GM19463 (cell line): ENCODE measurements at regions not wholly inside any gene's neighbourhood (a gene's known extent, or its start where the extent isn't known, plus 50 kb on each side); places are given as distances from the start of the nearest gene placed in this dataset.
"Not testable (repeated sequence)": the region's sequence is repeated elsewhere in the genome, so short reads cannot be mapped to it uniquely, and the experiment has no call there.

ENCODE experiments used
- ATAC-seq: cut with Tn5 transposase; IDR thresholded peaks from one replicate; pipeline ENCODE4 v1.9.1; 2021; ENCODE audit warnings: mild to moderate bottlenecking, moderate library complexity; ENCODE audit not compliant: unreplicated experiment

- no peak for ATAC-seq
These were observed 63.3 kb downstream of the POU4F1 start for GRCh38 chr13:78540058-78540457.

GRCh38 chr13:78526044-78526443 lies 77.3 kb downstream of the POU4F1 start:
- not testable (repeated sequence) for ATAC-seq

- no peak for ATAC-seq
These were observed 78.4 kb downstream of the POU4F1 start for GRCh38 chr13:78524936-78525335.

GRCh38 chr13:78521091-78521490 lies 82.3 kb downstream of the POU4F1 start:
- no peak for ATAC-seq

GRCh38 chr13:78520425-78520824 lies 82.9 kb downstream of the POU4F1 start:
- no peak for ATAC-seq

- not testable (repeated sequence) for ATAC-seq
These were observed 84.9 kb downstream of the POU4F1 start for GRCh38 chr13:78518482-78518881.

- ATAC-seq: no peak
These were observed 103.5 kb downstream of the POU4F1 start for GRCh38 chr13:78499802-78500201.

GRCh38 chr13:78497702-78498355 lies 105.5 kb downstream of the POU4F1 start:
- no peak for ATAC-seq

- no peak for ATAC-seq
These were observed 111.4 kb downstream of the POU4F1 start for GRCh38 chr13:78491978-78492377.

- not testable (repeated sequence) for ATAC-seq
These were observed 113.1 kb downstream of the POU4F1 start for GRCh38 chr13:78490225-78490624.

GRCh38 chr13:78487707-78488106 lies 115.6 kb downstream of the POU4F1 start:
- ATAC-seq: no peak

GRCh38 chr13:78485803-78486202 lies 117.5 kb downstream of the POU4F1 start:
- ATAC-seq: no peak

- no peak for ATAC-seq
These were observed 125.2 kb downstream of the POU4F1 start for GRCh38 chr13:78478183-78478582.

GRCh38 chr13:78476910-78477309 lies 126.4 kb downstream of the POU4F1 start:
- no peak for ATAC-seq

- no peak for ATAC-seq
These were observed 134.7 kb downstream of the POU4F1 start for GRCh38 chr13:78468621-78469020.

- no peak for ATAC-seq
These were observed 138.1 kb downstream of the POU4F1 start for GRCh38 chr13:78465250-78465649.

- no peak for ATAC-seq
These were observed 143.2 kb downstream of the POU4F1 start for GRCh38 chr13:78460176-78460575.

- ATAC-seq: no peak
These were observed 159.5 kb downstream of the POU4F1 start for GRCh38 chr13:78443839-78444238.

GRCh38 chr13:78437781-78438180 lies 165.6 kb downstream of the POU4F1 start:
- no peak for ATAC-seq

GRCh38 chr13:78436311-78436710 lies 167.0 kb downstream of the POU4F1 start:
- ATAC-seq: no peak

- no peak for ATAC-seq
These were observed 172.0 kb downstream of the POU4F1 start for GRCh38 chr13:78431328-78431727.

- no peak for ATAC-seq
These were observed 172.5 kb downstream of the POU4F1 start for GRCh38 chr13:78430811-78431210.

GRCh38 chr13:78430166-78430791 lies 173.1 kb downstream of the POU4F1 start:
- ATAC-seq: no peak
